BJ (cell line): ENCODE measurements at regions not wholly inside any gene's neighbourhood (a gene's known extent, or its start where the extent isn't known, plus 50 kb on each side); places are given as distances from the start of the nearest gene placed in this dataset.

Source experiments
- CTCF ChIA-PET: fragments of 350-600 bp; formaldehyde crosslinking; extraction: SDS; loops from one replicate; lab custom pipeline; 2021; ENCODE audit warnings: antibody characterized with exemption, inconsistent platforms; lab: Yijun Ruan, JAX
- POLR2A ChIA-PET: fragments of 300-600 bp; sonication (Branson Sonifier 250); formaldehyde crosslinking; extraction: SDS; loops from one replicate; lab custom pipeline; 2021; ENCODE audit warnings: antibody characterized with exemption; lab: Charles Lee
- DNase-seq: peaks from one replicate; pipeline ENCODE4 v3.0.0-alpha.2; 2011; ENCODE audit warnings: low read depth
- H3K27me3 ChIP-seq: 2 replicates; pipeline ENCODE4 v1.6.0; 2011; ENCODE audit warnings: low read length; ENCODE audit not compliant: control insufficient read depth, insufficient read depth
- H3K36me3 ChIP-seq: 2 replicates; pipeline ENCODE4 v1.5.1; 2011; ENCODE audit warnings: low read length; ENCODE audit not compliant: control insufficient read depth, insufficient read depth
- H3K4me3 ChIP-seq: 2 replicates; pipeline ENCODE4 v1.5.1; 2011; ENCODE audit warnings: low read depth, mild to moderate bottlenecking, control low read depth, low read length
- TF ChIP-seq, protein P1 (sequence below): IDR thresholded peaks from 2 replicates; pipeline ENCODE4 v1.5.1; 2011; ENCODE audit warnings: low read depth, mild to moderate bottlenecking, control low read depth, inconsistent platforms, low read length, moderate library complexity; ENCODE audit not compliant: insufficient read depth

DNA sequence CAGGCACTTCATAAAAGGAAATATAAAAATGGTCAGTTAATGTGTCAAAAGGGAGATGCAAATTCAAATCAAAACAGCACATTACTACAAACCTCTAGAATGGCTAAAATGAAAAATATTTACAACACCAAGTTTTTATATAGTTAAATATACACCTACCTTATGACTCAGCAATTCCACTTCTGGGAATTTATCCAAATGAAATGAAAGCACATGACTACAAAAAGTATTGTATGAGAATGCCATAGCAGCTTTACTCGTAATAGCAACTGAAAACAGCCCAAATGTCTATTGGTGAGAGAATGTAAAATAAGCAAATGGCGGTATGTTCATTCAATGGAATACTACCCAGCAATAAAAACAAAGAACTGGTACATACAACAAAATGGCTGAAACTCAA lies 175.8 kb upstream of the SPAG17 start:
- no peaks in the 10 kb centered on the region for H3K36me3 ChIP-seq
- peak; percentile 56 for DNase-seq
- H3K27me3 ChIP-seq = no peaks in the 10 kb centered on the region
- ChIA-PET CTCF (no interaction called here), POLR2A (no interaction called here)
- no peak overlapping the region for H3K4me3 ChIP-seq
- TF ChIP-seq, protein P1, sequence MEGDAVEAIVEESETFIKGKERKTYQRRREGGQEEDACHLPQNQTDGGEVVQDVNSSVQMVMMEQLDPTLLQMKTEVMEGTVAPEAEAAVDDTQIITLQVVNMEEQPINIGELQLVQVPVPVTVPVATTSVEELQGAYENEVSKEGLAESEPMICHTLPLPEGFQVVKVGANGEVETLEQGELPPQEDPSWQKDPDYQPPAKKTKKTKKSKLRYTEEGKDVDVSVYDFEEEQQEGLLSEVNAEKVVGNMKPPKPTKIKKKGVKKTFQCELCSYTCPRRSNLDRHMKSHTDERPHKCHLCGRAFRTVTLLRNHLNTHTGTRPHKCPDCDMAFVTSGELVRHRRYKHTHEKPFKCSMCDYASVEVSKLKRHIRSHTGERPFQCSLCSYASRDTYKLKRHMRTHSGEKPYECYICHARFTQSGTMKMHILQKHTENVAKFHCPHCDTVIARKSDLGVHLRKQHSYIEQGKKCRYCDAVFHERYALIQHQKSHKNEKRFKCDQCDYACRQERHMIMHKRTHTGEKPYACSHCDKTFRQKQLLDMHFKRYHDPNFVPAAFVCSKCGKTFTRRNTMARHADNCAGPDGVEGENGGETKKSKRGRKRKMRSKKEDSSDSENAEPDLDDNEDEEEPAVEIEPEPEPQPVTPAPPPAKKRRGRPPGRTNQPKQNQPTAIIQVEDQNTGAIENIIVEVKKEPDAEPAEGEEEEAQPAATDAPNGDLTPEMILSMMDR = no peak

GRCh38 chr1:118346936-118347335 lies 161.9 kb upstream of the SPAG17 start:
- no peak for DNase-seq
- ChIA-PET POLR2A (no interaction called here), CTCF (interaction anchor here (1.2 kb wide), 1 partner anchor 10 kb away, joined by 3 read pairs; no protein-coding TSS in a partner anchor)
- H3K27me3 ChIP-seq = no peaks in the 10 kb centered on the region; the same call in 1 of the 2 replicates
- H3K4me3 ChIP-seq = no peak overlapping the region
- no peaks in the 10 kb centered on the region for H3K36me3 ChIP-seq
- TF ChIP-seq, protein P1 = no peak

GRCh38 chr1:118340928-118341910 lies 156.2 kb upstream of the SPAG17 start:
- DNase-seq = no peak
- H3K4me3 ChIP-seq = no peak overlapping the region
- H3K27me3 ChIP-seq = no peaks in the 10 kb centered on the region; the same call in 1 of the 2 replicates
- TF ChIP-seq, protein P1 = no peak
- POLR2A ChIA-PET = no interaction called here
- H3K36me3 ChIP-seq = no peaks in the 10 kb centered on the region
- CTCF ChIA-PET = no interaction called here

GRCh38 chr1:118339400-118340124 lies 154.5 kb upstream of the SPAG17 start:
- ChIA-PET CTCF (interaction anchor here (0.6 kb wide), 1 partner anchor 125 kb away, joined by 3 read pairs; no protein-coding TSS in a partner anchor), POLR2A (no interaction called here)

More at GRCh38 chr1:118339400-118340124, 154.5 kb upstream of the SPAG17 start:
- no peaks in the 10 kb centered on the region for H3K27me3 ChIP-seq
- no peaks in the 10 kb centered on the region for H3K36me3 ChIP-seq
- H3K4me3 ChIP-seq = no peak overlapping the region
- no peak for DNase-seq
- TF ChIP-seq, protein P1 = no peak
